ENCODE measurements at regions not wholly inside any gene's neighbourhood (a gene's known extent, or its start where the extent isn't known, plus 50 kb on each side); places are given as distances from the start of the nearest gene placed in this dataset.

- Histone ChIP-seq H3K9me3 (replicated peaks; ENCODE audit: insufficient read depth, low read length) (no peaks in the 10 kb centered on the region), H3K9me2 (replicated peaks; ENCODE audit: insufficient read depth, low read length) (no peaks in the 10 kb centered on the region), H3K36me3 (replicated peaks; ENCODE audit: insufficient read depth, low read length) (no peaks in the 10 kb centered on the region), H2AFZ (ENCODE audit: low read length) (no peak overlapping the region), H3K27ac (ENCODE audit: low read length) (no peak overlapping the region), H3F3A (ENCODE audit: insufficient read depth, low read length) (no peaks in the 10 kb centered on the region), H4K20me1 (ENCODE audit: insufficient read depth, low read length) (no peaks in the 10 kb centered on the region), H3K27me3 (replicated peaks; ENCODE audit: insufficient read depth, low read length) (no peaks in the 10 kb centered on the region), H3K79me2 (ENCODE audit: low read length) (no peaks in the 10 kb centered on the region), H3K4me2 (ENCODE audit: low read depth, low read length) (no peak overlapping the region), H3K4me1 (ENCODE audit: low read length) (no peaks in the 10 kb centered on the region), H3K4me3 (ENCODE audit: low read length) (no peak overlapping the region), H3K9ac (ENCODE audit: low read length) (no peak overlapping the region)
- DNase-seq, result no peak
- TF ChIP-seq EZH2 (optimal IDR thresholded peaks at IDR 0.05; ENCODE audit: low read depth, low read length) (no peak), EZH2phosphoT487 (IDR thresholded peaks at IDR 0.05; ENCODE audit: low read length) (no peak)
- TF ChIP-seq, protein P1, sequence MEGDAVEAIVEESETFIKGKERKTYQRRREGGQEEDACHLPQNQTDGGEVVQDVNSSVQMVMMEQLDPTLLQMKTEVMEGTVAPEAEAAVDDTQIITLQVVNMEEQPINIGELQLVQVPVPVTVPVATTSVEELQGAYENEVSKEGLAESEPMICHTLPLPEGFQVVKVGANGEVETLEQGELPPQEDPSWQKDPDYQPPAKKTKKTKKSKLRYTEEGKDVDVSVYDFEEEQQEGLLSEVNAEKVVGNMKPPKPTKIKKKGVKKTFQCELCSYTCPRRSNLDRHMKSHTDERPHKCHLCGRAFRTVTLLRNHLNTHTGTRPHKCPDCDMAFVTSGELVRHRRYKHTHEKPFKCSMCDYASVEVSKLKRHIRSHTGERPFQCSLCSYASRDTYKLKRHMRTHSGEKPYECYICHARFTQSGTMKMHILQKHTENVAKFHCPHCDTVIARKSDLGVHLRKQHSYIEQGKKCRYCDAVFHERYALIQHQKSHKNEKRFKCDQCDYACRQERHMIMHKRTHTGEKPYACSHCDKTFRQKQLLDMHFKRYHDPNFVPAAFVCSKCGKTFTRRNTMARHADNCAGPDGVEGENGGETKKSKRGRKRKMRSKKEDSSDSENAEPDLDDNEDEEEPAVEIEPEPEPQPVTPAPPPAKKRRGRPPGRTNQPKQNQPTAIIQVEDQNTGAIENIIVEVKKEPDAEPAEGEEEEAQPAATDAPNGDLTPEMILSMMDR (IDR thresholded peaks at IDR 0.05; ENCODE audit: low read length), result no peak
These were observed 184.7 kb downstream of the MIAT start for GRCh38 chr22:26842103-26842502.

DNA sequence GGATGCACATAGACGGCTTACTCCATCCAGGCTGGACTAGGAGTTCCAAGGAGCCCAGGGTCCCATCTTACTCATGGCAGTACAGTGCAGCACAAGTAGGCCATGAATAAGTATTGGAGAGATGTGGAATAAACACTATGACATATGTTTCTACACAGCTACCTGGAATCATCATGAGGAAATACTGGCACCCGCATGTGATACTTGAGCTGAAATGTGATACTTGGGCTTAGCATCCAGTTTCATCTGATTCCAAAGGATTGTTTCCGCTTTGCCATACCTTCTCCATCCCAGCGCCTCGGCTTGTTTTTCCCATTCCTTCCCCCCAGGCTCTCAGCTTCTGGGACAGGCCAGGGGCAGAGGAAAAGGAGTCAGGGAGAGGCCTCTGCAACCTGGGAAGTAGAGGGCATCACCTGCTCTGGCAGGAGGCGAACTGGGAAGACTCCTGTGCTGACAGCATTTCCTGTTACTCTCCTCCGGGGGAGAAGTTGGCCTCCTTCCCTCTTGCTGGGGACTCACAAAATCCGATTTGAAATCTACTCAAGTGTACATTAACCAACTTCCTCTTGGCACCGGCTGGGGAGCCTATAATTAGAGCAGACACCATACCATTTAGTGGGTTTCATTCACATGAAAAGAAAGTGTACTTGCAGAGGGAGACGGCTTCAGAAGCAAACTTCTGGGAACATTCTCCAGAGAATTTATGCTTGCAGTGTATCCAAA, 187.8 kb downstream of the MIAT start:
- Histone ChIP-seq H3K9me2 (replicated peaks; ENCODE audit: insufficient read depth, low read length) (no peaks in the 10 kb centered on the region), H3K4me3 (ENCODE audit: low read length) (no peak overlapping the region), H3K79me2 (ENCODE audit: low read length) (no peaks in the 10 kb centered on the region), H3K4me2 (ENCODE audit: low read depth, low read length) (no peak overlapping the region), H3K27ac (ENCODE audit: low read length) (no peak overlapping the region), H3K9ac (ENCODE audit: low read length) (no peak overlapping the region), H2AFZ (ENCODE audit: low read length) (no peak overlapping the region), H4K20me1 (ENCODE audit: insufficient read depth, low read length) (no peaks in the 10 kb centered on the region), H3K36me3 (replicated peaks; ENCODE audit: insufficient read depth, low read length) (no peaks in the 10 kb centered on the region), H3K27me3 (replicated peaks; ENCODE audit: insufficient read depth, low read length) (no peaks in the 10 kb centered on the region), H3K9me3 (replicated peaks; ENCODE audit: insufficient read depth, low read length) (no peaks in the 10 kb centered on the region), H3K4me1 (ENCODE audit: low read length) (no peaks in the 10 kb centered on the region), H3F3A (ENCODE audit: insufficient read depth, low read length) (no peaks in the 10 kb centered on the region)
- DNase-seq, result no peak
- TF ChIP-seq, protein P1 (IDR thresholded peaks at IDR 0.05; ENCODE audit: low read length), result no peak
- TF ChIP-seq EZH2phosphoT487 (IDR thresholded peaks at IDR 0.05; ENCODE audit: low read length) (no peak), EZH2 (optimal IDR thresholded peaks at IDR 0.05; ENCODE audit: low read depth, low read length) (no peak)

- H3K9me2 ChIP-seq (replicated peaks; ENCODE audit: insufficient read depth, low read length), result no peaks in the 10 kb centered on the region
- H3K36me3 ChIP-seq (replicated peaks; ENCODE audit: insufficient read depth, low read length), result no peaks in the 10 kb centered on the region
- no peaks in the 10 kb centered on the region for H4K20me1 ChIP-seq (ENCODE audit: insufficient read depth, low read length)
- H3K4me3 ChIP-seq (ENCODE audit: low read length), result no peak overlapping the region
- no peak for DNase-seq
- H3K9me3 ChIP-seq (replicated peaks; ENCODE audit: insufficient read depth, low read length), result no peaks in the 10 kb centered on the region
- no peaks in the 10 kb centered on the region for H3F3A ChIP-seq (ENCODE audit: insufficient read depth, low read length)
- H3K4me2 ChIP-seq (ENCODE audit: low read depth, low read length), result no peak overlapping the region
- H3K4me1 ChIP-seq (ENCODE audit: low read length), result no peaks in the 10 kb centered on the region
- no peak overlapping the region for H2AFZ ChIP-seq (ENCODE audit: low read length)
- H3K27ac ChIP-seq (ENCODE audit: low read length), result no peak overlapping the region
- H3K27me3 ChIP-seq (replicated peaks; ENCODE audit: insufficient read depth, low read length), result no peaks in the 10 kb centered on the region
- H3K79me2 ChIP-seq (ENCODE audit: low read length), result no peaks in the 10 kb centered on the region
- TF ChIP-seq, protein P1 (IDR thresholded peaks at IDR 0.05; ENCODE audit: low read length), result no peak
- TF ChIP-seq EZH2 (optimal IDR thresholded peaks at IDR 0.05; ENCODE audit: low read depth, low read length) (no peak), EZH2phosphoT487 (IDR thresholded peaks at IDR 0.05; ENCODE audit: low read length) (no peak)
- no peak overlapping the region for H3K9ac ChIP-seq (ENCODE audit: low read length)
These were observed 188.7 kb downstream of the MIAT start for GRCh38 chr22:26846076-26846475.

Data from MM.1S (cell line).